Chondrocyte (in vitro differentiated cells): ENCODE measurements at regions not wholly inside any gene's neighbourhood (a gene's known extent, or its start where the extent isn't known, plus 50 kb on each side); places are given as distances from the start of the nearest gene placed in this dataset.

Experiments used
- DNase-seq: peaks from one replicate; pipeline ENCODE4 v3.0.0; 2021; ENCODE audit warnings: mixed read lengths, low spot score
- H3K27ac Mint-ChIP-seq: one replicate; pipeline ENCODE4 v1.8.0; 2021; ENCODE audit warnings: mild to moderate bottlenecking, moderate library complexity, mixed read lengths; ENCODE audit not compliant: unreplicated experiment
- H3K27me3 Mint-ChIP-seq: 2 replicates; pipeline ENCODE4 v1.8.0; 2021; ENCODE audit warnings: low read depth, mixed read lengths
- H3K36me3 Mint-ChIP-seq: 2 replicates; pipeline ENCODE4 v1.8.0; 2021; ENCODE audit warnings: low read depth, mixed read lengths
- H3K4me1 Mint-ChIP-seq: 2 replicates; pipeline ENCODE4 v1.8.0; 2021; ENCODE audit warnings: low read depth, mild to moderate bottlenecking, mixed read lengths
- H3K4me3 Mint-ChIP-seq: one replicate; pipeline ENCODE4 v1.8.0; 2021; ENCODE audit warnings: mild to moderate bottlenecking, moderate library complexity, mixed read lengths; ENCODE audit not compliant: unreplicated experiment
- H3K9me3 Mint-ChIP-seq: 2 replicates; pipeline ENCODE4 v1.8.0; 2021; ENCODE audit warnings: low read depth, mixed read lengths
- TF ChIP-seq, protein P1 (sequence below): fragments of 200-600 bp; sonication (generic); IDR thresholded peaks from 2 replicates; pipeline ENCODE4 v1.5.0; 2021; ENCODE audit warnings: antibody characterized with exemption, mild to moderate bottlenecking, moderate library complexity

DNA sequence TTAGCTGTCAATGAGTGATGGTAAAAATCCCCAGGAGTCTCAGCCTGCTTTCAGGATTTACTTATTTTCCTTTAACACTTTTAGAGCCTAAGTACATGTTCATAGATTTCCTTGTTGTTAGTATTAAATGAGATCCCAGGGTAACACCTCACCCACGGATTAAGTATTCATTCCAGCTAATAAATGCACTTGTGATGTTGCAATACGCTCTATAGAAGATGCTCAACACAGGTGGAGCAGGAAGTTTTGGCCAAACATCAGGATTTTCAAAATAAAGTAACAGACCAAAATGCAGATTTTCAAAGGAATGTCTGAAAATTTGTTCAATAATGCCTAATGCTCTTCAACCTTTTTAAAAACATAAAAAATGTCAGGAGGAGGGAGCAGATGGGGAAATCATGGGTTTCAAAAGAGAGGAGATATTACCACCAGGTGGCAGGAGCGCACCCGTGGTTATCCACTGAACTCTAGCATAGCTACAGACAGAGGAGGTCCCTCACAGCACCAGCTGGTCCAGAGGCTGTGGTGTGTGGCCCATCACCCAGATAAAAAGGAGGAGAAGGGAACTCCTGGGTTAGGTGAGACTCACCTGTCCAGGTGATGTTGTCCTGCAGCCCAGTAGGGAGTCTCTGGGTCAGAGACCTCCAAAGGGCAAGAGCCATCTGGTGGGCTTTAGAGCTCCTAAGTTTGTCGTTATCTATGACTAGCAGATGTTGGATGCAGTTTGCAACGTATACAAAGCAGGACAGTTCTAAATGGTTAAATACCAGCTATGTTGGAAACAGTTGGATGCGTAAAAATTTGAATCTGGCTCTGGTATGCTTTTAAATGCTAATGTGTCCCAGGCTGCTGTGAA is 1158.4 kb upstream of the TMEM132C start:
- no peaks in the 10 kb centered on the region for H3K9me3 Mint-ChIP-seq
- TF ChIP-seq, protein P1, sequence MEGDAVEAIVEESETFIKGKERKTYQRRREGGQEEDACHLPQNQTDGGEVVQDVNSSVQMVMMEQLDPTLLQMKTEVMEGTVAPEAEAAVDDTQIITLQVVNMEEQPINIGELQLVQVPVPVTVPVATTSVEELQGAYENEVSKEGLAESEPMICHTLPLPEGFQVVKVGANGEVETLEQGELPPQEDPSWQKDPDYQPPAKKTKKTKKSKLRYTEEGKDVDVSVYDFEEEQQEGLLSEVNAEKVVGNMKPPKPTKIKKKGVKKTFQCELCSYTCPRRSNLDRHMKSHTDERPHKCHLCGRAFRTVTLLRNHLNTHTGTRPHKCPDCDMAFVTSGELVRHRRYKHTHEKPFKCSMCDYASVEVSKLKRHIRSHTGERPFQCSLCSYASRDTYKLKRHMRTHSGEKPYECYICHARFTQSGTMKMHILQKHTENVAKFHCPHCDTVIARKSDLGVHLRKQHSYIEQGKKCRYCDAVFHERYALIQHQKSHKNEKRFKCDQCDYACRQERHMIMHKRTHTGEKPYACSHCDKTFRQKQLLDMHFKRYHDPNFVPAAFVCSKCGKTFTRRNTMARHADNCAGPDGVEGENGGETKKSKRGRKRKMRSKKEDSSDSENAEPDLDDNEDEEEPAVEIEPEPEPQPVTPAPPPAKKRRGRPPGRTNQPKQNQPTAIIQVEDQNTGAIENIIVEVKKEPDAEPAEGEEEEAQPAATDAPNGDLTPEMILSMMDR, result peak; percentile 87
- peaks cover 27% of the 10 kb centered on the region for H3K27me3 Mint-ChIP-seq
- DNase-seq, result no peak
- H3K27ac Mint-ChIP-seq, result no peak overlapping the region
- H3K36me3 Mint-ChIP-seq, result no peaks in the 10 kb centered on the region
- no peak overlapping the region for H3K4me3 Mint-ChIP-seq
- no peaks in the 10 kb centered on the region for H3K4me1 Mint-ChIP-seq

DNA sequence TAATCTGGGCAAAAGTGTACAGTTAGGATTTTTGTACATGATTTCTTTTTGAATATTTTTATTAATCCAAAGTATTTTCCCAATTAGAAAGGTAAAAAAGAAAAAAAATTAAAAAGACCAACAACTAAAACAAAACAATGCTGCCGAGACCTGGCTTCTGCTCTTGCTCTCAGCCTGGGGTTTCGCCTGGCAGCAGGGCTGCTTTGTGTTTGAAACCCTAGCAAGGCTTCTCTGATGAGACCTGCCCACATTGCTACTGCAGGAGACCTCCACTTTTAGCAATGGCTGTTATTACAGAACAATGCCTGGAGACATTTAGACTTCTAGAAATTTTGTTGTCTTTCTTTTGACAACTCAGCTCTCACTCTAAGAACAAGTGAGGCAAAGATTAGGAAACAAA is 1153.0 kb upstream of the TMEM132C start:
- Mint-ChIP-seq H3K27ac (no peak overlapping the region), H3K4me1 (no peaks in the 10 kb centered on the region), H3K9me3 (no peaks in the 10 kb centered on the region), H3K36me3 (no peaks in the 10 kb centered on the region), H3K27me3 (peaks cover 33% of the 10 kb centered on the region), H3K4me3 (no peak overlapping the region)
- TF ChIP-seq, protein P1, result no peak
- DNase-seq, result no peak

DNA sequence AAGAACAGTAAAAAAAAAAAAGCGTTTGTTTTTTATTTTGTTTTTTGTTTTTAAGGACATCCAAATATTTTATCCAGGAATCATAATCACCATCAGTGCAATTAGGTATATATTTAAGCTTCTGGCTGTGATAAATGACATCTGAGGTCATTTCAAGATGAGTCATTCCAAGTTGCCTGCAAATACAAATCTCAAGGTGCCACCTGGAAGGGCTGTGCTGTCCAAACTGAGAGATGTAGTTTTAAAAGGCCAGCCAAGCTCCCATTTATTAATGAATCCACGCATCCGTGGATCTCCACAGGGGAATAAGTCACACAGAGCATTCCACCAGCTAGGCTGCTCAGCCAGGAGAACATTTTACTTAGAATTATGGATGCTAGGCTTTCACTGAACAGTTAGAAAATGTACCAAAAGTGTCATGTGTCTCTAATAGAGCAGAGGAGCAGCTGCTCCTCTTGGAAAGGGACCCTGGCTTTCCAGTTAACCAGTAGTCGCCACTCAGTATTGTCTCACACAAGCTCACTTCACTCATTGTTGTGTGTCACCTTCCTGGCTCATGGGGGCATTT is 1151.4 kb upstream of the TMEM132C start:
- H3K36me3 Mint-ChIP-seq, result no peaks in the 10 kb centered on the region
- H3K9me3 Mint-ChIP-seq, result no peaks in the 10 kb centered on the region
- no peak overlapping the region for H3K27ac Mint-ChIP-seq
- no peak for DNase-seq
- peaks cover 38% of the 10 kb centered on the region for H3K27me3 Mint-ChIP-seq
- no peak overlapping the region for H3K4me3 Mint-ChIP-seq
- H3K4me1 Mint-ChIP-seq, result no peaks in the 10 kb centered on the region
- TF ChIP-seq, protein P1, result no peak

DNA sequence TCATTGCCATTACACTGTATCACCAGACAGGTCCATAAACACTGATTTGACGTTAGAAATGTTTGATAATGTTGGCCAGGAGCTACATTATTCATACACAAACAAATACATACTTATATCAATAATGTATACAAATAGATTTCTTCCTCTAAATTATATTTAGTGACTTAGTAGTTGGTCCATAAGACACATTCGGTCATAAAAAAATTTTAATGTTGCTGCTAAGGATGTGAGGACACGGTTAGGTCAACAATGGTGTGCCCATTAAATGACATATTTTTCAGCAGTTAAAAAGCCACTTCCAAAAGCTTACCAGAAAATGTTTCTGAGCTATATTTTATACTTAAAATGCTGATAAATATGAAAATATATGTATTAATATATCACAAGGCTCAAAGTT is 1148.7 kb upstream of the TMEM132C start:
- H3K4me1 Mint-ChIP-seq, result no peaks in the 10 kb centered on the region
- no peaks in the 10 kb centered on the region for H3K36me3 Mint-ChIP-seq
- TF ChIP-seq, protein P1, result no peak
- no peak overlapping the region for H3K27ac Mint-ChIP-seq
- H3K9me3 Mint-ChIP-seq, result no peaks in the 10 kb centered on the region
- peaks cover 38% of the 10 kb centered on the region for H3K27me3 Mint-ChIP-seq
- H3K4me3 Mint-ChIP-seq, result no peak overlapping the region
- DNase-seq, result no peak

- DNase-seq, result no peak
- Mint-ChIP-seq H3K27me3 (peaks cover 38% of the 10 kb centered on the region), H3K27ac (no peak overlapping the region), H3K4me1 (no peaks in the 10 kb centered on the region), H3K36me3 (no peaks in the 10 kb centered on the region), H3K4me3 (no peak overlapping the region), H3K9me3 (no peaks in the 10 kb centered on the region)
- TF ChIP-seq, protein P1, result no peak
These were observed 1147.3 kb upstream of the TMEM132C start for GRCh38 chr12:127119600-127120140.
